Small intestine (tissue), 7 donors: ENCODE measurements at regions not wholly inside any gene's neighbourhood (a gene's known extent, or its start where the extent isn't known, plus 50 kb on each side); places are given as distances from the start of the nearest gene placed in this dataset.
A peak's percentile ranks its signal among the peaks of the same experiment; 100 is the strongest.

Source experiments
- DNase-seq, 2 donors: peaks; one replicate each; pipeline versions ENCODE4 v3.0.0 to v3.0.0-alpha.2; 2013
- FAIRE-seq: peaks from 2 replicates; lab custom pipeline; 2012; peaks lifted over from hg19 to GRCh38; lab: Jason Lieb, UNC
- H3K27ac ChIP-seq, 3 donors: one replicate each; pipeline ENCODE4 v1.5.1; 2013; ENCODE audit warnings: low read length in 2 of 3, mild to moderate bottlenecking in 2 of 3, control low read depth in 1 of 3, inconsistent platforms in 1 of 3, low read depth in 1 of 3, moderate library complexity in 1 of 3
- H3K27me3 ChIP-seq, 3 donors: one replicate each; pipeline ENCODE4 v1.6.1; 2013; ENCODE audit warnings: low read length in 3 of 3, inconsistent platforms in 1 of 3; ENCODE audit not compliant: control insufficient read depth in 3 of 3, insufficient read depth in 3 of 3
- H3K36me3 ChIP-seq, 3 donors: one replicate each; pipeline ENCODE4 v1.6.1; 2013; ENCODE audit warnings: low read length in 3 of 3, inconsistent platforms in 1 of 3, low read depth in 1 of 3, mild to moderate bottlenecking in 1 of 3, moderate library complexity in 1 of 3; ENCODE audit not compliant: control insufficient read depth in 3 of 3, insufficient read depth in 2 of 3
- H3K4me1 ChIP-seq, 3 donors: one replicate each; pipeline ENCODE4 v1.6.1; 2013; ENCODE audit warnings: low read length in 2 of 3, inconsistent platforms in 1 of 3, low read depth in 1 of 3, mild to moderate bottlenecking in 1 of 3, moderate library complexity in 1 of 3; ENCODE audit not compliant: control insufficient read depth in 3 of 3, insufficient read depth in 2 of 3
- H3K4me3 ChIP-seq, 3 donors: one replicate each; pipeline ENCODE4 v1.5.1; 2013; ENCODE audit warnings: low read length in 3 of 3, control low read depth in 1 of 3, inconsistent platforms in 1 of 3, low read depth in 1 of 3, mild to moderate bottlenecking in 1 of 3, moderate library complexity in 1 of 3
- H3K9me3 ChIP-seq, 2 donors: one replicate each; pipeline ENCODE4 v1.6.1; 2013; ENCODE audit warnings: low read depth in 1 of 2, low read length in 1 of 2; ENCODE audit not compliant: control insufficient read depth in 2 of 2, insufficient read depth in 1 of 2
- WGBS, 3 donors: extraction: QIAGEN DNeasy Blood & Tissue Kit; methylation state at CpG; one replicate each; pipeline ENCODE4 v1.1.7; 2013; 5-methylcytosine and 5-hydroxymethylcytosine counted together
- donor health status: healthy with polysubstance abuse.
- donor health status: control.
- donor health status: control.
- donor health status: Bipolar disorder and iron deficiency.
- donor health status: healthy.

GRCh38 chr1:37102656-37103382 lies 68.5 kb upstream of the GRIK3 start:
- WGBS, 3 donors = 61 to 82% (median 76%) methylated on average over 2 of the region's 2 CpGs
- no peak overlapping the region for H3K4me3 ChIP-seq
- H3K27me3 ChIP-seq = peaks cover 0 to 6% (median 0%) of the 10 kb centered on the region in 3 donors
- no peaks in the 10 kb centered on the region for H3K4me1 ChIP-seq
- H3K9me3 ChIP-seq = no peaks in the 10 kb centered on the region
- H3K36me3 ChIP-seq = no peaks in the 10 kb centered on the region
- no peak for FAIRE-seq
- no peak for DNase-seq
- no peak overlapping the region for H3K27ac ChIP-seq

GRCh38 chr1:37105911-37106310 lies 71.6 kb upstream of the GRIK3 start:
- no peak for FAIRE-seq
- Histone ChIP-seq H3K9me3 (no peaks in the 10 kb centered on the region), H3K27me3 (peaks cover 0 to 6% (median 0%) of the 10 kb centered on the region in 3 donors), H3K4me1 (no peaks in the 10 kb centered on the region), H3K27ac (no peak overlapping the region), H3K36me3 (no peaks in the 10 kb centered on the region), H3K4me3 (no peak overlapping the region)
- WGBS, 3 donors = 61 to 76% (median 76%) methylated on average over 4 to 5 of the region's 5 CpGs
- no peak for DNase-seq

- H3K4me3 ChIP-seq = no peak overlapping the region
- H3K36me3 ChIP-seq = no peaks in the 10 kb centered on the region
- peak; percentile 11 to 15 for DNase-seq
- no peaks in the 10 kb centered on the region for H3K4me1 ChIP-seq
- H3K27ac ChIP-seq = no peak overlapping the region
- no peaks in the 10 kb centered on the region for H3K9me3 ChIP-seq
- no peak for FAIRE-seq
- H3K27me3 ChIP-seq = peaks cover 0 to 2% (median 0%) of the 10 kb centered on the region in 3 donors
- WGBS, 3 donors = 26 to 62% (median 43%) methylated on average over 5 of the region's 5 CpGs
Measured at GRCh38 chr1:37107153-37107907, 73.0 kb upstream of the GRIK3 start.

- H3K4me3 ChIP-seq = no peak overlapping the region
- no peaks in the 10 kb centered on the region for H3K4me1 ChIP-seq
- FAIRE-seq = no peak
- no peaks in the 10 kb centered on the region for H3K9me3 ChIP-seq
- no peak for DNase-seq
- WGBS, 3 donors = 77 to 83% (median 80%) methylated on average over 9 of the region's 9 CpGs
- no peak overlapping the region for H3K27ac ChIP-seq
- H3K36me3 ChIP-seq = no peaks in the 10 kb centered on the region
- H3K27me3 ChIP-seq = peaks cover 0 to 2% (median 0%) of the 10 kb centered on the region in 3 donors
Measured at GRCh38 chr1:37108596-37109188, 74.4 kb upstream of the GRIK3 start.

GRCh38 chr1:37112430-37112829 lies 78.1 kb upstream of the GRIK3 start:
- no peak for FAIRE-seq

GRCh38 chr1:37113285-37113997 lies 79.1 kb upstream of the GRIK3 start:
- no peaks in the 10 kb centered on the region for H3K36me3 ChIP-seq
- peaks cover 0 to 4% (median 0%) of the 10 kb centered on the region in 3 donors for H3K27me3 ChIP-seq
- H3K4me1 ChIP-seq = no peaks in the 10 kb centered on the region
- H3K4me3 ChIP-seq = no peak overlapping the region
- FAIRE-seq (no peak), DNase-seq (no peak)
- 60 to 77% (median 68%) methylated on average over 6 of the region's 6 CpGs for WGBS, 3 donors
- H3K27ac ChIP-seq = no peak overlapping the region
- no peaks in the 10 kb centered on the region for H3K9me3 ChIP-seq

More at GRCh38 chr1:37112430-37112829, 78.1 kb upstream of the GRIK3 start:
- Histone ChIP-seq H3K4me3 (no peak overlapping the region), H3K4me1 (no peaks in the 10 kb centered on the region), H3K27ac (no peak overlapping the region), H3K27me3 (peaks cover 0 to 2% (median 0%) of the 10 kb centered on the region in 3 donors), H3K9me3 (no peaks in the 10 kb centered on the region), H3K36me3 (no peaks in the 10 kb centered on the region)
- no peak for DNase-seq
- 26 to 50% (median 33%) methylated on average over 1 of the region's 1 CpG for WGBS, 3 donors

GRCh38 chr1:37118790-37119189 lies 84.5 kb upstream of the GRIK3 start:
- H3K4me3 ChIP-seq = no peak overlapping the region
- no peaks in the 10 kb centered on the region for H3K36me3 ChIP-seq
- H3K9me3 ChIP-seq = no peaks in the 10 kb centered on the region
- H3K27me3 ChIP-seq = peaks cover 0 to 7% (median 0%) of the 10 kb centered on the region in 3 donors
- FAIRE-seq (no peak), DNase-seq (no peak)
- no peaks in the 10 kb centered on the region for H3K4me1 ChIP-seq
- WGBS, 3 donors = 46 to 62% (median 47%) methylated on average over 1 of the region's 1 CpG
- no peak overlapping the region for H3K27ac ChIP-seq

GRCh38 chr1:37120279-37120678 lies 86.0 kb upstream of the GRIK3 start:
- 30 to 65% (median 35%) methylated on average over 6 of the region's 6 CpGs for WGBS, 3 donors
- DNase-seq = no peak
- no peaks in the 10 kb centered on the region for H3K9me3 ChIP-seq
- H3K36me3 ChIP-seq = no peaks in the 10 kb centered on the region
- H3K27me3 ChIP-seq = peaks cover 0 to 7% (median 0%) of the 10 kb centered on the region in 3 donors
- FAIRE-seq = no peak
- no peaks in the 10 kb centered on the region for H3K4me1 ChIP-seq
- H3K4me3 ChIP-seq = no peak overlapping the region
- H3K27ac ChIP-seq = no peak overlapping the region
